DOHH2 (cell line): ENCODE measurements at regions not wholly inside any gene's neighbourhood (a gene's known extent, or its start where the extent isn't known, plus 50 kb on each side); places are given as distances from the start of the nearest gene placed in this dataset.

Experiments used
- EZH2phosphoT487 ChIP-seq: fragments of 200-600 bp; sonication (generic); IDR thresholded peaks from 2 replicates; pipeline ENCODE4 v1.6.1; 2017; ENCODE audit warnings: borderline replicate concordance, mild to moderate bottlenecking, antibody characterized with exemption, low read length, moderate library complexity, mixed read lengths
- TF ChIP-seq, protein P1 (sequence below): fragments of 200-600 bp; sonication (generic); IDR thresholded peaks from one replicate; pipeline ENCODE4 v1.5.1; 2014; ENCODE audit warnings: antibody characterized with exemption, mild to moderate bottlenecking, low read depth, low read length; ENCODE audit not compliant: poor library complexity, severe bottlenecking

DNA sequence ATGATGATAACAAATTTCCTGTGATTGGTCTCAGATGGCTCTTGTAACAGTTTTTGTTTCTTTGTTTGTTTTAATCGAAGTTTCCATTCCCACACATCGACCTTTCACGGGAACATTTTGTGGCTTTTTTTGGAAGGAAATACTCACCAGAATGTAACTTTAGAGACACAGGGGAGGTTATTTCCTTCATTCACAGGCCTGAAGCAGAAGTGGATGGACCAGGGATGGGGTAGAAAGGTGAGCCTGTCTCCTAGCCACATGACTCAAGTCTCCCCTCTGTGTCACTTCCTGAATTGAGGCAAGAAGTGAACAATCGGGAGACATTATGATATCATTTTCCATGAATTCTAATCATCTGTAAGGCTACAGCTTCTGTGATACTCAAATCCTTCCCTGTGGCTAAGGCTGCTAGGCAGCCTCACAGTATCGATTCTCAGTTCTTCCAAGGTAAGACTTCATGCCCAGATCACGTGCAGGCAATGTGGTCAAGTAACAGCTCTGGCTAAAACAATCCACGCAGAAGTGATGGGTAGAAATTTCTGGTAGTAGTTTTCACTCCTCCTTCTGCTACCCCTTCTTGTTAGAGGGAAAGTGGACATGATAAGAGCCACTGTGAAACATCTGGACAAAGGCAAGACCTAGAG, 203.9 kb upstream of the NEBL start:
- TF ChIP-seq, protein P1, sequence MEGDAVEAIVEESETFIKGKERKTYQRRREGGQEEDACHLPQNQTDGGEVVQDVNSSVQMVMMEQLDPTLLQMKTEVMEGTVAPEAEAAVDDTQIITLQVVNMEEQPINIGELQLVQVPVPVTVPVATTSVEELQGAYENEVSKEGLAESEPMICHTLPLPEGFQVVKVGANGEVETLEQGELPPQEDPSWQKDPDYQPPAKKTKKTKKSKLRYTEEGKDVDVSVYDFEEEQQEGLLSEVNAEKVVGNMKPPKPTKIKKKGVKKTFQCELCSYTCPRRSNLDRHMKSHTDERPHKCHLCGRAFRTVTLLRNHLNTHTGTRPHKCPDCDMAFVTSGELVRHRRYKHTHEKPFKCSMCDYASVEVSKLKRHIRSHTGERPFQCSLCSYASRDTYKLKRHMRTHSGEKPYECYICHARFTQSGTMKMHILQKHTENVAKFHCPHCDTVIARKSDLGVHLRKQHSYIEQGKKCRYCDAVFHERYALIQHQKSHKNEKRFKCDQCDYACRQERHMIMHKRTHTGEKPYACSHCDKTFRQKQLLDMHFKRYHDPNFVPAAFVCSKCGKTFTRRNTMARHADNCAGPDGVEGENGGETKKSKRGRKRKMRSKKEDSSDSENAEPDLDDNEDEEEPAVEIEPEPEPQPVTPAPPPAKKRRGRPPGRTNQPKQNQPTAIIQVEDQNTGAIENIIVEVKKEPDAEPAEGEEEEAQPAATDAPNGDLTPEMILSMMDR, result no peak
- no peak for TF ChIP-seq EZH2phosphoT487
